PFSK-1 (cell line): ENCODE measurements at regions not wholly inside any gene's neighbourhood (a gene's known extent, or its start where the extent isn't known, plus 50 kb on each side); places are given as distances from the start of the nearest gene placed in this dataset.

Experiments used
- REST ChIP-seq, 2 experiments: IDR thresholded peaks; 2 replicates each; pipeline versions ENCODE4 v1.6.1 to v1.8.0; 2011 to 2012; ENCODE audit warnings: low read depth in 2 of 2, low read length in 2 of 2, control low read depth in 1 of 2, inconsistent platforms in 1 of 2, mild to moderate bottlenecking in 1 of 2, moderate library complexity in 1 of 2; ENCODE audit not compliant: insufficient read depth in 1 of 2
- SIN3A ChIP-seq: IDR thresholded peaks from 2 replicates; pipeline ENCODE4 v1.6.1; 2012; ENCODE audit warnings: mild to moderate bottlenecking, low read length, moderate library complexity, borderline replicate concordance; ENCODE audit not compliant: insufficient read depth
- TAF1 ChIP-seq: IDR thresholded peaks from 2 replicates; pipeline ENCODE4 v1.6.1; 2012; ENCODE audit warnings: low read length, control low read depth, borderline replicate concordance; ENCODE audit not compliant: insufficient read depth

GRCh38 chr17:79517827-79518584 lies 92.8 kb downstream of the RBFOX3 start:
- TF ChIP-seq TAF1 (no peak), REST (IDR thresholded peaks at IDR 0.05; ENCODE audit: insufficient read depth in 1 of 2, low read depth in 2 of 2, low read length in 2 of 2) (no peak), SIN3A (no peak)
